Peyer's patch (tissue), 4 donors: ENCODE measurements at regions not wholly inside any gene's neighbourhood (a gene's known extent, or its start where the extent isn't known, plus 50 kb on each side); places are given as distances from the start of the nearest gene placed in this dataset.

Source experiments
- CTCF ChIP-seq, 6 experiments: fragments of 450-650 bp in 4 of 6; fragments of 200-600 bp in 2 of 6; sonication (generic) in 1 of 6; IDR thresholded peaks; one replicate each; pipeline ENCODE4 v1.5.1; 2017 to 2019; ENCODE audit warnings: antibody characterized with exemption in 6 of 6, mild to moderate bottlenecking in 3 of 6, moderate library complexity in 1 of 6
- POLR2A ChIP-seq, 2 donors: fragments of 450-650 bp; IDR thresholded peaks; one replicate each; pipeline ENCODE4 v1.5.1; 2017; ENCODE audit warnings: antibody characterized with exemption in 2 of 2, mild to moderate bottlenecking in 2 of 2, moderate library complexity in 2 of 2

GRCh38 chr10:47095211-47095610 is 184.0 kb downstream of the PTPN20 start:
- TF ChIP-seq CTCF (IDR thresholded peaks at IDR 0.05) = no peak
- TF ChIP-seq POLR2A (IDR thresholded peaks at IDR 0.05) = no peak
